Right atrium auricular region (tissue), 2 donors: ENCODE measurements at regions not wholly inside any gene's neighbourhood (a gene's known extent, or its start where the extent isn't known, plus 50 kb on each side); places are given as distances from the start of the nearest gene placed in this dataset.

Source experiments
- DNase-seq: peaks from one replicate; pipeline ENCODE4 v3.0.0-alpha.2; 2019; ENCODE audit warnings: low spot score
- H3K27ac ChIP-seq, 2 donors: fragments of 200-600 bp; sonication (generic); 1 replicate in 1 of 2; 2 replicates in 1 of 2; pipeline ENCODE4 v1.5.1; 2016 to 2019
- H3K27me3 ChIP-seq, 2 donors: fragments of 200-600 bp; sonication (generic); one replicate each; pipeline versions ENCODE4 v1.5.1 to v1.6.0; 2017 to 2019
- H3K36me3 ChIP-seq: fragments of 200-600 bp; sonication (generic); one replicate; pipeline ENCODE4 v1.5.1; 2016
- H3K4me1 ChIP-seq, 2 donors: fragments of 200-600 bp; sonication (generic); one replicate each; pipeline versions ENCODE4 v1.5.1 to v1.6.0; 2017 to 2019
- H3K4me3 ChIP-seq, 2 donors: fragments of 200-600 bp; sonication (generic); 1 replicate in 1 of 2; 2 replicates in 1 of 2; pipeline ENCODE4 v1.5.1; 2017 to 2019; ENCODE audit warnings: mild to moderate bottlenecking in 1 of 2, moderate library complexity in 1 of 2
- H3K9me3 ChIP-seq, 2 donors: fragments of 200-600 bp; sonication (generic); one replicate each; pipeline ENCODE4 v1.5.1; 2019
- CTCF ChIP-seq, 2 donors: fragments of 200-600 bp; sonication (generic); IDR thresholded peaks; one replicate each; pipeline ENCODE4 v1.5.1; 2019; ENCODE audit warnings: antibody characterized with exemption in 2 of 2

DNA sequence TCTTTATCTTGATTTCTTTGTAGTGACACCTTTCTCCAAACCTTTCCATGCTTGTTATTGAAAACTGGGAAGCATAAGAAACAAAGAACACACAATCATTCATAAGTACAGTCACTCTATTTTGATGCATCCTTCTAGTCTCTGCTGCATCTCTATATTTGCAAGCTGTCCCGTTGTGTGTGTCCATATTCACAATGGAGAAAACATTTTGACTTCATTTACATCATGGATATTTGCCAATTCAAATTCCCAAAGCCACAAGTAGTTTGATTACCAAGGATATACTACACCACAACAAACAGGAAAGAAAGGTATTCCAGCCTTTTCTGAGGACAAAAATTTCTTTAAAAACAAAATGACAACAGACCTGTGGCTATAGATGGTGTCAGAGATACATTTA lies 673.8 kb downstream of the STIM2 start:
- H3K36me3 ChIP-seq, result no peaks in the 10 kb centered on the region
- DNase-seq, result no peak
- no peaks in the 10 kb centered on the region for H3K4me1 ChIP-seq
- H3K9me3 ChIP-seq, result no peaks in the 10 kb centered on the region
- no peak for TF ChIP-seq CTCF (IDR thresholded peaks at IDR 0.05)
- no peaks in the 10 kb centered on the region for H3K27me3 ChIP-seq
- H3K4me3 ChIP-seq, result no peak overlapping the region
- H3K27ac ChIP-seq, result no peak overlapping the region

DNA sequence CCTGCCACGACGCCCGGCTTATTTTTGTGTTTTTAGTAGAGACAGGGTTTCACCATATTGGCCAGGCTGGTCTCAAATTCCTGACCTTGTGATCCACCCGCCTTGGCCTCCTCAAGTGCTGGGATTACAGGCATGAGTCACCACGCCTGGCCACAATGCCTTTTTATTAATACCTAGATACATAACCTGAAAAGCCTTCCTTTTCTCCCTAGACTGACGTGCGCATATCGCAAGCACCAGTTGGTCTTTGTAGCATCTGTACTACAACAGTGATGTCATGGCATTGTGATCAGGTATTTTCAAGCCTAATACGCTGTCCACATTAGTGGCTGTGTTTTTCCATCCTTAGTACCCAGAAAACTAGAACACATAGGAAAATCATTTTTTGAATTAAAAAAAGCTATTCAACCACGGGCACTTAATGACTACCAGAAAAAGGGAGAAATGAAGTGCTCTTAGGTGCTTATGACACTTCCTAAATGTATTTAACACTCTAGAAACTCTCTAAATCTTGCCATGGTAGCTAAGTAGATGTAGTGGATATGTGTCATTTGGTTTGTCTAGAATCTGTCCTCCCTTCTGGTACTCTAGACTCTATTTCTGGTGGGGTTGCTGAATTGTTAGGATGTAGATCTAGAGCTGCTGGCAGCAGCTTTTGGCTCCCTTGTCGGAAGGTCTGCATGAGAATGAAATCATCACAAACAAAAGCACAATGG lies 707.8 kb downstream of the STIM2 start:
- Histone ChIP-seq H3K4me3 (no peak overlapping the region), H3K9me3 (no peaks in the 10 kb centered on the region), H3K27ac (no peak overlapping the region), H3K27me3 (no peaks in the 10 kb centered on the region), H3K4me1 (no peaks in the 10 kb centered on the region), H3K36me3 (no peaks in the 10 kb centered on the region)
- no peak for TF ChIP-seq CTCF (IDR thresholded peaks at IDR 0.05)
- DNase-seq, result no peak

DNA sequence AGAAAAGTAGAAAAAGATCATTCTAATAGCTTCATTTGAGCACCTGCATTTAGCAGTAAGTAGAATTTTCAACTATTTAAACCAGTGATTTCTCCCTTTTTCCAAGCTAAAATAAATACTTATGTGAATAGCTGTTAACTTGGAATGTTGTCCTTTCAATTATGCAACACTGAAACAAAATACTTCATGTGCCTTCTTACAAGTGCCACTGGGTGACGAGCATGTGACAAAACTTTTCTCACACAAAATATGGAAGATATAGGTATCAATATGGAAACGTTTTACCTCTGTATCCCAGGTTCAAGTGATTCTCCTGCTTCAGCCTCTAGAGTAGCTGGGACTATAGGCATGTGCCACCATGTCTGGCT lies 708.3 kb downstream of the STIM2 start:
- H3K9me3 ChIP-seq, result no peaks in the 10 kb centered on the region
- no peak for DNase-seq
- no peak overlapping the region for H3K27ac ChIP-seq
- no peak overlapping the region for H3K4me3 ChIP-seq
- H3K4me1 ChIP-seq, result no peaks in the 10 kb centered on the region
- no peaks in the 10 kb centered on the region for H3K36me3 ChIP-seq
- H3K27me3 ChIP-seq, result no peaks in the 10 kb centered on the region
- no peak for TF ChIP-seq CTCF (IDR thresholded peaks at IDR 0.05)

DNA sequence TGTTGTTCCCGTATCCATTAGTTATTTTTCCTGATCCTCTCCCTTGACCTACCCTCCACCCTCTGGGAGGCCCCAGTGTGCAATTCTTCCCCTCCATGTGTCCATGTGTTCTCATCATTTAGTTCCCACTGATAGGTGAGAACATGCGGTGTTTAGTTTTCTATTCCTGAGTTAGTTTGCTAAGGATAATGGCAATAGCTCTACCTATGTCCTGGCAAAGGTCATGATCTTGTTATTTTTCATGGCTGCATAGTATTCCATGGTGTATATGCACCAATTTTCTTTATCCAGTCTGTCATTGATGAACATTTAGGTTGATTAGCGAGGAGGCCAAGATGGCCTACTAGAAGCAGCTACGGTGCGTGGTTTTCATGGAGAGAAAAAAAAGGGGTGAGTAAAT lies 714.1 kb downstream of the STIM2 start:
- no peak for TF ChIP-seq CTCF (IDR thresholded peaks at IDR 0.05)
- no peaks in the 10 kb centered on the region for H3K36me3 ChIP-seq
- no peaks in the 10 kb centered on the region for H3K4me1 ChIP-seq
- no peak overlapping the region for H3K27ac ChIP-seq
- no peaks in the 10 kb centered on the region for H3K27me3 ChIP-seq
- no peak for DNase-seq
- peaks cover 0 to 6% of the 10 kb centered on the region in 2 donors for H3K9me3 ChIP-seq
- no peak overlapping the region for H3K4me3 ChIP-seq

DNA sequence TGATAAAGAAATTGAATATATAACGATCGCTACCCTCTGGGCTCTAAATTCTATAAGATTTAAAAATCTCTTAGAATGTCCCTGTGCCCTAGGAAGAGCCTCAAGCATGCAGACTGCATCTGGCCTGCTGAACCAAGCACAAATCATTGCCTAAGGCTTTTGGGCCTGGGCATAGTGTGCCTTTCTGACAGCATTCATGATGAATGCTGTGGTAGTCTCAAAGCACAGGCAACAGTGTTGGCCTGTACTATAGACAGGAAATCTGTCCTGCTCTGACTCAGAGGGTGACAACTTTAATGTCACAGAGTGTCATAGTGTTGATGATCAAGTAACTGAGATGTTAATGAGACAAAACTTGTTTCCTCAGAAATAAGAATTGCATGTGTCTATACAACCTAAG lies 717.3 kb downstream of the STIM2 start:
- no peak for DNase-seq
- TF ChIP-seq CTCF (IDR thresholded peaks at IDR 0.05), result no peak
- Histone ChIP-seq H3K27ac (no peak overlapping the region), H3K4me1 (no peaks in the 10 kb centered on the region), H3K36me3 (no peaks in the 10 kb centered on the region), H3K27me3 (no peaks in the 10 kb centered on the region), H3K4me3 (no peak overlapping the region), H3K9me3 (peaks cover 0 to 6% of the 10 kb centered on the region in 2 donors)

- TF ChIP-seq CTCF (IDR thresholded peaks at IDR 0.05), result no peak
- Histone ChIP-seq H3K27ac (no peak overlapping the region), H3K4me3 (no peak overlapping the region), H3K9me3 (no peaks in the 10 kb centered on the region), H3K36me3 (no peaks in the 10 kb centered on the region), H3K27me3 (no peaks in the 10 kb centered on the region), H3K4me1 (no peaks in the 10 kb centered on the region)
- no peak for DNase-seq
These were observed 732.1 kb downstream of the STIM2 start for GRCh38 chr4:27592738-27593137.
